Thyroid gland (tissue), 4 donors: ENCODE measurements at regions not wholly inside any gene's neighbourhood (a gene's known extent, or its start where the extent isn't known, plus 50 kb on each side); places are given as distances from the start of the nearest gene placed in this dataset.
A peak's percentile ranks its signal among the peaks of the same experiment; 100 is the strongest.

ENCODE experiments used
- DNase-seq, 2 donors: peaks; one replicate each; pipeline ENCODE4 v3.0.0-alpha.2; 2019
- H3K27ac ChIP-seq, 3 donors: fragments of 200-600 bp; sonication (generic); 1 replicate in 2 of 3; 2 replicates in 1 of 3; pipeline ENCODE4 v1.5.1; 2016 to 2019; ENCODE audit warnings: mild to moderate bottlenecking in 1 of 3, moderate library complexity in 1 of 3
- H3K27me3 ChIP-seq: fragments of 200-600 bp; sonication (generic); one replicate; pipeline ENCODE4 v1.5.1; 2019
- H3K36me3 ChIP-seq, 2 donors: fragments of 200-600 bp; sonication (generic); one replicate each; pipeline ENCODE4 v1.5.1; 2016 to 2019
- H3K4me1 ChIP-seq, 2 donors: fragments of 200-600 bp; sonication (generic); one replicate each; pipeline ENCODE4 v1.5.1; 2017 to 2019
- H3K4me3 ChIP-seq, 3 donors: fragments of 200-600 bp; sonication (generic); replicated peaks in 1 of 3; 1 replicate in 2 of 3; 2 replicates in 1 of 3; pipeline ENCODE4 v1.5.1; 2016; ENCODE audit warnings: mild to moderate bottlenecking in 1 of 3
- H3K9me3 ChIP-seq: fragments of 200-600 bp; sonication (generic); one replicate; pipeline ENCODE4 v1.5.1; 2017
- CTCF ChIP-seq, 6 experiments: fragments of 200-600 bp in 3 of 6; fragments of 450-650 bp in 3 of 6; sonication (generic) in 3 of 6; IDR thresholded peaks; one replicate each; pipeline ENCODE4 v1.5.1; 2016 to 2019; ENCODE audit warnings: antibody characterized with exemption in 6 of 6, mild to moderate bottlenecking in 2 of 6, inconsistent platforms in 1 of 6, moderate library complexity in 1 of 6
- POLR2A ChIP-seq, 2 donors: fragments of 450-650 bp; IDR thresholded peaks; one replicate each; pipeline ENCODE4 v1.6.1; 2017; ENCODE audit warnings: antibody characterized with exemption in 2 of 2, mild to moderate bottlenecking in 2 of 2, moderate library complexity in 1 of 2
- WGBS, 2 donors: methylation state at CpG; one replicate each; pipeline ENCODE4 v1.1.5; 2017; 5-methylcytosine and 5-hydroxymethylcytosine counted together
- intact Hi-C: fragments of 100-400 bp; cut with DNase I; formaldehyde crosslinking; loops from one replicate; pipeline ENCODE4 v1.15.1; 2023

- H3K4me1 ChIP-seq: no peaks in the 10 kb centered on the region
- no peaks in the 10 kb centered on the region for H3K27me3 ChIP-seq
- TF ChIP-seq POLR2A (IDR thresholded peaks at IDR 0.05) (no peak), CTCF (IDR thresholded peaks at IDR 0.05) (no peak)
- H3K4me3 ChIP-seq: no peak overlapping the region
- 74 to 91% methylated on average over 2 of the region's 2 CpGs for WGBS, 2 donors
- no peak overlapping the region for H3K27ac ChIP-seq
- intact Hi-C loops: no loop called here
- no peaks in the 10 kb centered on the region for H3K9me3 ChIP-seq
- DNase-seq: no peak
- no peaks in the 10 kb centered on the region for H3K36me3 ChIP-seq
These were observed 111.1 kb downstream of the GRIN2B start for GRCh38 chr12:13870255-13870654.

- H3K27me3 ChIP-seq: no peaks in the 10 kb centered on the region
- 19 to 21% methylated on average over 9 of the region's 9 CpGs for WGBS, 2 donors
- no peaks in the 10 kb centered on the region for H3K9me3 ChIP-seq
- no peak overlapping the region for H3K4me3 ChIP-seq
- no peaks in the 10 kb centered on the region for H3K36me3 ChIP-seq
- no peaks in the 10 kb centered on the region for H3K4me1 ChIP-seq
- peak; percentile 66 to 75 for DNase-seq
- intact Hi-C loops: no loop called here
- TF ChIP-seq CTCF (IDR thresholded peaks at IDR 0.05) (peak; percentile 56 to 90 (median 64)), POLR2A (IDR thresholded peaks at IDR 0.05) (no peak)
- no peak overlapping the region for H3K27ac ChIP-seq
These were observed 117.2 kb downstream of the GRIN2B start for GRCh38 chr12:13864081-13864673.

GRCh38 chr12:13857750-13858149 lies 123.7 kb downstream of the GRIN2B start:
- 80 to 81% methylated on average over 5 of the region's 5 CpGs for WGBS, 2 donors
- Histone ChIP-seq H3K9me3 (no peaks in the 10 kb centered on the region), H3K36me3 (no peaks in the 10 kb centered on the region), H3K27ac (no peak overlapping the region), H3K4me1 (no peaks in the 10 kb centered on the region), H3K4me3 (no peak overlapping the region), H3K27me3 (no peaks in the 10 kb centered on the region)
- no peak for TF ChIP-seq POLR2A (IDR thresholded peaks at IDR 0.05)
- no peak for TF ChIP-seq CTCF (IDR thresholded peaks at IDR 0.05)
- no peak for DNase-seq
- intact Hi-C loops: no loop called here

- no peaks in the 10 kb centered on the region for H3K9me3 ChIP-seq
- intact Hi-C loops: no loop called here
- H3K27ac ChIP-seq: no peak overlapping the region
- H3K4me1 ChIP-seq: no peaks in the 10 kb centered on the region
- no peak for TF ChIP-seq POLR2A (IDR thresholded peaks at IDR 0.05)
- no peak for TF ChIP-seq CTCF (IDR thresholded peaks at IDR 0.05)
- H3K36me3 ChIP-seq: no peaks in the 10 kb centered on the region
- WGBS, 2 donors: 92% methylated on average over 3 of the region's 3 CpGs
- DNase-seq: no peak
- no peaks in the 10 kb centered on the region for H3K27me3 ChIP-seq
- H3K4me3 ChIP-seq: no peak overlapping the region
These were observed 127.9 kb downstream of the GRIN2B start for GRCh38 chr12:13853471-13853870.

- DNase-seq: no peak
- no peak overlapping the region for H3K27ac ChIP-seq
- intact Hi-C loops: no loop called here
- TF ChIP-seq CTCF (IDR thresholded peaks at IDR 0.05) (no peak), POLR2A (IDR thresholded peaks at IDR 0.05) (no peak)
- H3K36me3 ChIP-seq: no peaks in the 10 kb centered on the region
- H3K27me3 ChIP-seq: no peaks in the 10 kb centered on the region
- WGBS, 2 donors: 28 to 33% methylated on average over 3 of the region's 3 CpGs
- no peaks in the 10 kb centered on the region for H3K4me1 ChIP-seq
- H3K9me3 ChIP-seq: no peaks in the 10 kb centered on the region
- no peak overlapping the region for H3K4me3 ChIP-seq
These were observed 129.6 kb downstream of the GRIN2B start for GRCh38 chr12:13851828-13852227.
